HL-60 (cell line): ENCODE measurements at regions not wholly inside any gene's neighbourhood (a gene's known extent, or its start where the extent isn't known, plus 50 kb on each side); places are given as distances from the start of the nearest gene placed in this dataset.

Experiments
- DNase-seq, 2 experiments: peaks; one replicate each; pipeline ENCODE4 v3.0.0-alpha.2; 2010 to 2020; ENCODE audit warnings: low read depth in 1 of 2, low spot score in 1 of 2
- H3K27ac ChIP-seq: fragments of 250-450 bp; sonication (Bioruptor Pico); replicated peaks from 2 replicates; pipeline ENCODE4 v1.5.1; 2020; ENCODE audit warnings: mild to moderate bottlenecking, moderate library complexity
- H3K27me3 ChIP-seq: fragments of 250-450 bp; sonication (Bioruptor Pico); 2 replicates; pipeline ENCODE4 v1.5.1; 2021; ENCODE audit warnings: mild to moderate bottlenecking, moderate library complexity; ENCODE audit not compliant: insufficient read depth, poor library complexity, severe bottlenecking
- H3K4me3 ChIP-seq: replicated peaks from 2 replicates; pipeline ENCODE4 v1.5.1; 2011; ENCODE audit warnings: mild to moderate bottlenecking, control low read depth, low read length; ENCODE audit not compliant: insufficient read depth
- GABPA ChIP-seq: IDR thresholded peaks from 2 replicates; pipeline ENCODE4 v1.6.1; 2012; ENCODE audit warnings: low read depth
- POLR2AphosphoS5 ChIP-seq: IDR thresholded peaks from 2 replicates; pipeline ENCODE4 v1.6.1; 2012; ENCODE audit warnings: low read depth
- REST ChIP-seq: IDR thresholded peaks from 2 replicates; pipeline ENCODE4 v1.6.1; 2012; ENCODE audit warnings: low read depth; ENCODE audit not compliant: insufficient replicate concordance
- SPI1 ChIP-seq: IDR thresholded peaks from 2 replicates; pipeline ENCODE4 v1.6.1; 2012; ENCODE audit warnings: low read depth, mild to moderate bottlenecking, borderline replicate concordance
- TF ChIP-seq, protein P1 (sequence below): IDR thresholded peaks from one replicate; pipeline ENCODE4 v1.5.1; 2011; ENCODE audit warnings: low read length, control low read depth, inconsistent platforms; ENCODE audit not compliant: insufficient read depth

DNA sequence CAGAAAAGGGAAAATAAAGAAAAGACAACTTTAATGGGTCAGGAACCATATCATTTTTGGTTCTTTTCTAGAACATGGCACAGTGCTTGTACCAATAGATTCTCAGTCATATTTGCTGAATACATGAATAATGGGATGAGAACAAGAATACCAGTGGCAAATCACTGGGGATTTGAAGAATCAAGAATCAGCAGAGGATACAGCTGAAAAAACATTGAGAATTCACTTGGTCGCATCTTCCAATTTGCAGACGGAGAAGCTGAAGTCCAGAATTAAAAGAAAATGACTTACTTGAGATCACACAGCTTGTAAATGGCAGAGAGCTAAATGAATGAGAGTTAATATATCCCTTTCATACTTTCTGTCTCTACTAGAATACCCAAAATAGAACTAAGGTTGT lies 362.2 kb downstream of the RAD51AP2 start:
- H3K4me3 ChIP-seq = no peak overlapping the region
- H3K27ac ChIP-seq = no peak overlapping the region
- no peak for DNase-seq
- no peaks in the 10 kb centered on the region for H3K27me3 ChIP-seq
- TF ChIP-seq GABPA (no peak), REST (no peak), POLR2AphosphoS5 (no peak), SPI1 (no peak)
- TF ChIP-seq, protein P1, sequence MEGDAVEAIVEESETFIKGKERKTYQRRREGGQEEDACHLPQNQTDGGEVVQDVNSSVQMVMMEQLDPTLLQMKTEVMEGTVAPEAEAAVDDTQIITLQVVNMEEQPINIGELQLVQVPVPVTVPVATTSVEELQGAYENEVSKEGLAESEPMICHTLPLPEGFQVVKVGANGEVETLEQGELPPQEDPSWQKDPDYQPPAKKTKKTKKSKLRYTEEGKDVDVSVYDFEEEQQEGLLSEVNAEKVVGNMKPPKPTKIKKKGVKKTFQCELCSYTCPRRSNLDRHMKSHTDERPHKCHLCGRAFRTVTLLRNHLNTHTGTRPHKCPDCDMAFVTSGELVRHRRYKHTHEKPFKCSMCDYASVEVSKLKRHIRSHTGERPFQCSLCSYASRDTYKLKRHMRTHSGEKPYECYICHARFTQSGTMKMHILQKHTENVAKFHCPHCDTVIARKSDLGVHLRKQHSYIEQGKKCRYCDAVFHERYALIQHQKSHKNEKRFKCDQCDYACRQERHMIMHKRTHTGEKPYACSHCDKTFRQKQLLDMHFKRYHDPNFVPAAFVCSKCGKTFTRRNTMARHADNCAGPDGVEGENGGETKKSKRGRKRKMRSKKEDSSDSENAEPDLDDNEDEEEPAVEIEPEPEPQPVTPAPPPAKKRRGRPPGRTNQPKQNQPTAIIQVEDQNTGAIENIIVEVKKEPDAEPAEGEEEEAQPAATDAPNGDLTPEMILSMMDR = no peak

DNA sequence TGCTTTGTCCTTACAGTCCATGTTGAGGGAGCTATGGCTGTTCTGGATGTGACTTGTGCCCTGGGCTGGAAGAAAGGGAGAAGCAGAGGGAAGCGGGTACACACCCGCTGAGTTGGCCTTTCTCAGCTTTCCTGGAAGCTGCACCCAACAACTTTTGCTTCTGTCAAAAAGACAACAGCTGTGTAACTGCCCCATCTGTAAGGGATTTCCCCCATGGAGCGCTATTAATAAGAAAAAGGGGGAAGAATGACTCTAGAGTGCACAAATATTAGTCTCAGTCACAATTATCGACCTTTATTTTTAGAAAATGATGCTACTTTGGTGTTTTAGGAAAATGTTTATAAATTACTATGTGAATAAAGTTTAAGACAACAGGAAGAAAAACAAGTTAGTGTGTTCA lies 368.3 kb downstream of the RAD51AP2 start:
- TF ChIP-seq POLR2AphosphoS5 (no peak), GABPA (no peak), REST (no peak), SPI1 (no peak)
- TF ChIP-seq, protein P1 = no peak
- no peak overlapping the region for H3K4me3 ChIP-seq
- H3K27ac ChIP-seq = no peak overlapping the region
- H3K27me3 ChIP-seq = no peaks in the 10 kb centered on the region
- DNase-seq = no peak

- TF ChIP-seq POLR2AphosphoS5 (no peak), REST (no peak)
- peak; percentile 8 to 22 for DNase-seq
- Histone ChIP-seq H3K27ac (no peak overlapping the region), H3K27me3 (no peaks in the 10 kb centered on the region), H3K4me3 (no peak overlapping the region)
Measured at GRCh38 chr2:17148407-17149145, 369.7 kb downstream of the RAD51AP2 start.
